Skeletal muscle cell (primary cell): ENCODE measurements at regions not wholly inside any gene's neighbourhood (a gene's known extent, or its start where the extent isn't known, plus 50 kb on each side); places are given as distances from the start of the nearest gene placed in this dataset.

ENCODE experiments used
- DNase-seq: peaks from one replicate; pipeline ENCODE4 v3.0.0-alpha.2; 2010; ENCODE audit warnings: low read depth
- H3K4me3 ChIP-seq: 2 replicates; pipeline ENCODE4 v1.5.1; 2011; ENCODE audit warnings: low read depth, mild to moderate bottlenecking, control low read depth, low read length, moderate library complexity

DNA sequence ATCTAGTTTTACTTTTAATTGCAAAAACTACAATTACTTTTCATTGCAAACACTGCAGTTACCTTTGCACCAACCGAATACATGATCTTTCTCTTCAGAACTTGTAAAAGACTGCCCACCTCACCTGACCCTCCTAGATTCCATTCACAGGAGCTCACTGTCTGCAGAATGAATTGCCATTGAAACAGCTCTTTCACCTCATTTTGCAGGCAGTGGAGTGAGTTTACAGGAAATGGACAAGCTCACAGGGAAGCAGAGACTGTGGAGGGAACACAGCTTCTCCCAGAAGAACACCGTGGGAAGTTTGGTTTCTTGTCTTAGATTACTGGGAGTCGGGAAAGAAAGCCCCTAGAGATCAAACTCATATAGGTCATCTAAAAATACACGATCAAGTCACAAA, 439.7 kb upstream of the RBFOX1 start:
- no peak overlapping the region for H3K4me3 ChIP-seq
- no peak for DNase-seq

- DNase-seq: no peak
- H3K4me3 ChIP-seq: no peak overlapping the region
Observed at GRCh38 chr16:6891496-6891895, 441.1 kb upstream of the RBFOX1 start.

- no peak overlapping the region for H3K4me3 ChIP-seq
- no peak for DNase-seq
Observed at GRCh38 chr16:6888531-6888930, 444.1 kb upstream of the RBFOX1 start.

GRCh38 chr16:6884002-6884401, 448.6 kb upstream of the RBFOX1 start:
- no peak for DNase-seq
- H3K4me3 ChIP-seq: no peak overlapping the region

DNA sequence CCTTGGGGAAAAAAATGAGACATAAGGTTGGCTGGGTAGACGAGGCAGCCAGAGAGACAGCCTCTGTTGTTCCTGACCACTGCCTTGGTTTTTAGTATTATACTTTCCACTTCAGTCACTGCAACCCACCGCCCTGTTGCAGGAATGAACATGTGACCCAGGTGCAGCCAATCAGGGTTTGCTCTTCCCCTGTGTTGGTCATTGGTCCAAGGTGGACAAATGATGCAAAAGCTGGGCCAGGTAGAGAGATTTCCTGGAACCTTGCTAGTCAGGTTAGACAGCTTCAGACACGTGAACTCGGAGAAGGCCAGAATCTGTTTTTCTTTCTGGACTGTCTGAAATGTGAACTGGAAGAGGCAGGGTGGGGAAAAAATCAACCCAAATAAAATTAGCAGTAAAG, 452.4 kb upstream of the RBFOX1 start:
- no peak overlapping the region for H3K4me3 ChIP-seq

DNA sequence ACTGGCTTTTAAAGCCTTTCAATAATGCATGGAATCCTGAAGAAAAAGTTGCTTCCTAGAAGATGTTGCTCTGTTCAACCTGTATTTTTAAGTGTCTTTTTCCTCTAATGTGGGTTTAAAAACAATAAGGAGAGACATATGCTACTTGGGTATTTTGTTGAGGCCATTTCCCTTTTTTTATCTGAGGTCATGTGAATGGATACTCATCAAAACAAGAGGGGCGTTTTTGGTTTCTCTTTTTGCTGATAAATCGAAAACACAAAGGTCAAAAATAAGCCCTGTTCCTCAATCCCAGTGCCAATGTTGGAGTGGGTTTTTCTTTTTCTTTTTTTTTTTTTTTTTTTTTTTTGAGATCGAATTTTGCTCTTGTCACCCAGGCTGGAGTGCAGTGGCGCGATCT, 468.0 kb upstream of the RBFOX1 start:
- no peak for DNase-seq

More for the DNA sequence above, 452.4 kb upstream of the RBFOX1 start:
- DNase-seq: no peak

DNA sequence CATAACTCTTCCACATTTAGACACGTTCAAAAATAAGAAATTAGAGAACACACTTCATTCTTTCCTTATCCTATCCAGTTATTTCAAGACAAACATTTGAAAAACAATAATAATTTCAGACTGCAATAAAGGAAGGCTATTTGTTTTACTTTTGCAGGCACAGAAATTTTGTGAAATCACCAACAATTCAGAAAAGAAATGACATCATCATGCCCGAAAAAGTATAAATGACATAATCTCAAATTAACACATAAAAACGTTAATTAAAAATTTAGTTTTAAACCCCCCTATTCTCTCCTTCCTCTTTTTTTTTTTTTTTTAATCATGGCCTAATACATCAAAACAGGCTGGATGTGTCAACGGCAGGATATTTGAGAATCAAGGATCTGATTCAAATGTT, 468.4 kb upstream of the RBFOX1 start:
- no peak for DNase-seq
- no peak overlapping the region for H3K4me3 ChIP-seq

More for the DNA sequence above, 468.0 kb upstream of the RBFOX1 start:
- no peak overlapping the region for H3K4me3 ChIP-seq

GRCh38 chr16:6863135-6863534, 469.5 kb upstream of the RBFOX1 start:
- H3K4me3 ChIP-seq: no peak overlapping the region
- no peak for DNase-seq

DNA sequence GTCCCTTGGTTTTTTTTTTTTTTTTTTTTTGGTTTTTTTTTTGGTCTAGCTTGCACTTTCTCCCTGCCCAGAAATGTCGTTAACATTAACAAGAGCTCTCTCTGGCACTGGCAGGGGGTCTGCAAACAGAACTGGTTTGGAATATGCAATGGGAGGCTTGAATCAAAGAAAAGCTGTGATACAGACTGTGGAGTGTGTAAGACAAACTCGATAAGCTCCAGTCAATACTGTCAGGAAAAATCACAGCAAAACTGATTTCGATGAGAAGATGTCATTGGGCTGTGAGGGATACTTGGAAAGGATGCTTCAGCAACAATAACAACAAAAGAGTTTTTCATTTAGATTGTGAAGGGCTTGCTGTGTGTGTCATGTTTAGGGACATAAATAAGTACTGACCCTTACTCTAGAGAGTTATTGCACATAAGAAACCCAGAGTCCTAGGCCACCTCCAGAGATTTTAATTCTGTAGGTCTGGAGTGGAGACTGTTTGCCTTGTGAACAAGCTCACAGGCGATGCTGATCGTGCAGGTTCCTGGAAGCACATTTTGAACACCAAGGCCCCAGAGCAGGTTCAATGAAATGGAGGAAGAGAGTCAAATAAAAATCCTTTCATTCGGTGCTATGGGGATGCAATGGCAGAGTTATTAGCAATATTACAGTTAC, 470.7 kb upstream of the RBFOX1 start:
- no peak for DNase-seq
- H3K4me3 ChIP-seq: no peak overlapping the region

DNA sequence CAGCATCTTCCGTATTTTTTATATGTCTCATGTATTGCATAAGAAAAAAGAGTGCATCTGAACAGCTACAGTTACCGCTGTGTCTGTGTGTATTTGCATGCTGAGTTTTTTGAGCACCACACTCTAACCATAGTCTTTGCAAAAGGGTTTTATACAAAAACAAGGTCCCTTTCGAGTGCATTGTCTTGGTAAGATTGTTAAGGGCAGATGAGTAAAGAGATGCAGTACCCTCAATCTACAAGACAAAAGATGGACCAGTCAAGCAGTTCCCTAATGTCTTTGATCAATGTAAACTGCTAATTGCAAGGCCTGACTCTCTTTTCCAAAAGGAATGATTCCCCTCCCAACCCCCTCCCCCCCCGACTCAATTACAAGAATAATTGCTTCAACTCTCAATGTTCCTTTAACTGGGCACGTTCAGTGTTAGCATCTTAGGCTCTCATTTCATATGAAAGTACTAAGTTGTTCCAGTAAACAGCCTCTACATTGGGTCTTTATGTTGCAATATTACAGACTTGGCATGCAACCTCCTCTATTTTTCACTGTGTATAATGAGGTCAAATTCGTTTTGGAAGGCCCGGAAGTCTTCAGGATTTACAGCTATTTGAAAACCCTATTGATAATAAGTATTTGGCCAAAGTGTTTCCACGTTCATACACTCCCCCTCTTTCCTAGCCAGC, 471.4 kb upstream of the RBFOX1 start:
- H3K4me3 ChIP-seq: no peak overlapping the region
- no peak for DNase-seq

- no peak for DNase-seq
- no peak overlapping the region for H3K4me3 ChIP-seq
Observed at GRCh38 chr16:6857575-6857974, 475.1 kb upstream of the RBFOX1 start.

- no peak for DNase-seq
- no peak overlapping the region for H3K4me3 ChIP-seq
Observed at GRCh38 chr16:6856578-6856977, 476.1 kb upstream of the RBFOX1 start.

DNA sequence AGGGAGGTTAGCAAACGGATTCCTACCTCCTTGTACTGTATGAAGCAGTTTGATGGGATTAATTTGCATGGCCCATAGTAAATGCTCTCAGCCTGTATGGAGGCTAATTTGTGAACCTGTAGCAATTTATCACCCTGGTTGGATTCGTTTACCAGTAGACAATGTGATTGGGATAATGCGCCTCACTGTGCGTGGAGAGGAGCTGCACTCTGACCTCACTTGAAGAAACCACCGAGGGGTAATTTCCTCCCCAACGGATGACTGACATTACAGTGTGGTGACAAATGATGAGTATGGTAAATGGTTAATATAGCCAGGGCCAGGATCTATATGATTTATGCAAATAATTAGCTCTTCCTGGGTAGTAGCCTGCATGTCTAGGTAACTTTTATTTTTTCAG, 479.1 kb upstream of the RBFOX1 start:
- no peak for DNase-seq

DNA sequence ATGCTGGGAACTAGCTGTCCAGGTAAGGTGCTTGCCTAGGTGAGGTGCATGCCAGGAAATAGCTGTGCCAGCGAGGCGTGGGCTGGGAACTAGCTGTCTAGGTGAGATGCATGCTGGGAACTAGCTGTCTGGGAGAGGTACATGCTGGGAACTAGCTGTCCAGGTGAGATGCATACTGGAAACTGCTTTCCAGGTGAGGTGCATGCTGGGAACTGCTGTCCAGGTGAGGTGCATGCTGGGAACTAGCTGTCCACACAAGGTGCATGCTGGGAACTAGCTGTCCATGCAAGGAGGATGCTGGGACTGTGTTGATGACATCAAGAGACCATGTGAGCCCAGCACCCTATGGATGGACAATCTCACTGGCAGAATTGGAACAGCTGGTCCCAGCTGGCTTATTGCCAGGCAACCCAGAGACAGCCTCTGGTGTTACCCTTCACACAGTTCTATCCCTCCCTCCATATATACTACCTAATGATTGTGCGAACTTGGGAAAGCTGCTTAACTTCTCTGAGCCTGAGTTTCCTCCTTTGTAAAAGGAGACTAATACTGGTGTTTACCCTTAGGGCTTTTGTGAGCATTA, 479.9 kb upstream of the RBFOX1 start:
- no peak for DNase-seq
- no peak overlapping the region for H3K4me3 ChIP-seq

More for the DNA sequence above, 479.1 kb upstream of the RBFOX1 start:
- H3K4me3 ChIP-seq: no peak overlapping the region

DNA sequence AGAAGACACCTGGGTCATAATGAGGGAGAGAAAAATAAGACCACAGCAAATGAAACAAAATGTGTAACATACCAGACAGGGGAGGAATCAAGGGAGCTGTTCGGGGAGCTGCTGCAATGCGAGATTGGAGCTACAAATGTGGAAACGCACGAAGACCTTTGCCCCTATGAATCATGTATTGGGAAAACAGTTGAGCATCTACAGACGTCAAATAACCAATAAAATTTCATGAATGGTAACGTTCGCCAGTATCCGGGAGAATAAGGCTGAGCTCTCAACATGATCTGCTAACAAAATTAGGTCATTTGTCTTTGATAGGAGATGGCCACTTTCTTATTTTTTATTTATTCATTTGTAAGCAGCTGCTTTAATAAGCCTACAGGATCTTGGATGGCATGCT, 486.2 kb upstream of the RBFOX1 start:
- no peak overlapping the region for H3K4me3 ChIP-seq
- no peak for DNase-seq

GRCh38 chr16:6841392-6841791, 491.3 kb upstream of the RBFOX1 start:
- no peak overlapping the region for H3K4me3 ChIP-seq
- DNase-seq: no peak

GRCh38 chr16:6837722-6838121, 494.9 kb upstream of the RBFOX1 start:
- no peak for DNase-seq

GRCh38 chr16:6836766-6837165, 495.9 kb upstream of the RBFOX1 start:
- no peak for DNase-seq
- H3K4me3 ChIP-seq: no peak overlapping the region

More at GRCh38 chr16:6837722-6838121, 494.9 kb upstream of the RBFOX1 start:
- H3K4me3 ChIP-seq: no peak overlapping the region

DNA sequence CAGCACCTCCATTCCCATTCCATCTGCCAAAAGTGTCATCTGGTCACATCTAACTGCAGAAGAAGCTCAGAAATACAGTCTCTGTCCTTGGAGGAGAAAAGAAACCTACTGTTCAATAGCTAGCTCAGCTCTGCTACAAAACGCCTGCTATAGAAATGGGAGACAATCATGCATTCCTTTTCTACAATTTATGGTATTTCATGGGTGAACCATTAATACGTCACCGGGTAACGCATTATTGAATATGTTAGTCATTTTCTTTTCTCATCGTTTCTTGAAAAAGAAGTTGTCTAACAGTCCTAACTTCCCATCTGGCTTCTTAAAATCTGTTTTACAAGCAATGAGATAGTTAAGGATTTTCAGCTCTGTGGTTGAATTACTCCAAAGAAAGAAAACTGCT, 496.7 kb upstream of the RBFOX1 start:
- DNase-seq: no peak
- no peak overlapping the region for H3K4me3 ChIP-seq

DNA sequence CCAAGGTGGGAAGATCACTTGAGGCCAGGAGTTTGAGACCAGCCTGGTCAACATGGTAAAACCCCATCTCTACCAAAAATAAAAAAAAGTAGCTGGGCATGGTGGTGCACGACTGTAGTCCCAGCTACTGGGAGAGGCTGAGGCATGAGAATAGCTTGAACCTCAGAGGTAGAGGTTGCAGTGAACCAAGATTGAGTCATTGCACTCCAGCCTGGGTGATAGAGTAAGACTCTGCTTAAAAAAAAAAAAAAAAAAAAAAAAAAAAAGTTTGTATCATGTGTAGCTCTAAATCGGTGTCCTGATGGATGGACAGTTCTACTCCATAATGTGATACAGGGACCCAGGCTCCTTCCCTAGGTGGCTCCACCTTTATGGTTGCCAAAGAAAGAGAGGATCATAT, 497.1 kb upstream of the RBFOX1 start:
- H3K4me3 ChIP-seq: no peak overlapping the region
- no peak for DNase-seq

GRCh38 chr16:6828690-6829089, 504.0 kb upstream of the RBFOX1 start:
- DNase-seq: no peak
- no peak overlapping the region for H3K4me3 ChIP-seq
